GM10266 (cell line): ENCODE measurements at regions not wholly inside any gene's neighbourhood (a gene's known extent, or its start where the extent isn't known, plus 50 kb on each side); places are given as distances from the start of the nearest gene placed in this dataset.

Experiments used
- DNase-seq: peaks from one replicate; pipeline ENCODE4 v3.0.0; 2012; ENCODE audit errors: extremely low spot score
- TF ChIP-seq, protein P1 (sequence below): IDR thresholded peaks from 2 replicates; pipeline ENCODE4 v1.5.1; 2012; ENCODE audit warnings: mild to moderate bottlenecking, low read depth; ENCODE audit not compliant: control insufficient read depth, insufficient read depth; ENCODE audit errors: missing control alignments

DNA sequence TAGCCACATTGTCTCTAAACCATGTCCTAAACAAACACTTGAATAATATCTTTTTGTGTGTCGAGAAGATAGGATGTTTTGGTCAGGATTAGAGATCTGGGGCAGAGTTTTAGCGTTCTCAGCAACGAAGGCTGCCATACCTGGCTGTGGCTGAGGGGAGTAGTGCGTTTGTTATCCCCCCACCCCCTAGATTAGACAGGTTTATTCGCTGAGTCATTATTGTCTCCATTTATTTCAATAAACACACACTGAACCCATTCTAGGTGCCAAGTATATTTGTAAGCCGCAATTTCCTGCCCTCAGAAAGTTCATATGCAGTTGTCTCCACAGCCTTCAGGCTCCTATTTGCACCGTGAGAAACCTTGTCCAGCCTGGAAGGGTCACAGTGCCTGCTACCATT is 1684.8 kb upstream of the TENM3 start:
- DNase-seq, result no peak
- TF ChIP-seq, protein P1, sequence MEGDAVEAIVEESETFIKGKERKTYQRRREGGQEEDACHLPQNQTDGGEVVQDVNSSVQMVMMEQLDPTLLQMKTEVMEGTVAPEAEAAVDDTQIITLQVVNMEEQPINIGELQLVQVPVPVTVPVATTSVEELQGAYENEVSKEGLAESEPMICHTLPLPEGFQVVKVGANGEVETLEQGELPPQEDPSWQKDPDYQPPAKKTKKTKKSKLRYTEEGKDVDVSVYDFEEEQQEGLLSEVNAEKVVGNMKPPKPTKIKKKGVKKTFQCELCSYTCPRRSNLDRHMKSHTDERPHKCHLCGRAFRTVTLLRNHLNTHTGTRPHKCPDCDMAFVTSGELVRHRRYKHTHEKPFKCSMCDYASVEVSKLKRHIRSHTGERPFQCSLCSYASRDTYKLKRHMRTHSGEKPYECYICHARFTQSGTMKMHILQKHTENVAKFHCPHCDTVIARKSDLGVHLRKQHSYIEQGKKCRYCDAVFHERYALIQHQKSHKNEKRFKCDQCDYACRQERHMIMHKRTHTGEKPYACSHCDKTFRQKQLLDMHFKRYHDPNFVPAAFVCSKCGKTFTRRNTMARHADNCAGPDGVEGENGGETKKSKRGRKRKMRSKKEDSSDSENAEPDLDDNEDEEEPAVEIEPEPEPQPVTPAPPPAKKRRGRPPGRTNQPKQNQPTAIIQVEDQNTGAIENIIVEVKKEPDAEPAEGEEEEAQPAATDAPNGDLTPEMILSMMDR, result no peak

DNA sequence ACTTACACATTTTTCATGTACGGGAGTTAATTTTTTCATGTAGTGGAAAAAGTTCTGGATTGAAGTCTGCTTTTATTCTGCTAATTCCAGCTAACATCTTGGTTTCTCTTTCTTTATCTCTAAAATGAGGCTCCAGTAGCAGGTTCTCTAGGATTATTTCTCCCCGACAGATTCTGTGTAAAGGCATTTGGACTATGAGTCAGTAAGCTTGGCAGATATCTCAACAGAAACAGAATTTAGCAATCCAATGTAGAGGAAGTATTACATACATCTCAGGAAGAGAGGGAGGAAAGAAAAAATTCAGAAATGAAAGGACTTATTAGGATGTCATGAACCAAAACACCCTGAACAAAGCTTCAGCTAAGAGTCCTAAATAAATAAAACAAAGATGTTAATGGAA is 1682.3 kb upstream of the TENM3 start:
- no peak for DNase-seq
- TF ChIP-seq, protein P1, result no peak

DNA sequence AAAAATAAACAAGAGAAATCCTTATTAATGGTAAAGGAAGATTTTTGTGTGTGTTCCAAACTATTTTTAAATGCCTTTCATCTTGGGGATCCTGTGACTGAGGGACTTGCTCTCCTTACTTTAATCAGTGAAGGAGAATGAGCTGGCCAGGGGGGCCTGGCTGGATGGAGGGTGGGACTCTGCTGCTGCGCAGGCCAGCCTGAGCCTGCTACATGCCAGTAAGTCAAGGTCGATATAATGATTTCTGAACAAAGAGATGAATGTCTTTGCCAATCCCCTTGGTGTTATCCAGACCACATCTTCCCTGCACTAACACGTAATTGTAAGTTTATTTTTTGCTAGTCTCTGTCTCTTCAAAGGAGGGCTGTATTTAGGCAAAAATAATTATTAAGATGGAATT is 1679.2 kb upstream of the TENM3 start:
- TF ChIP-seq, protein P1, result no peak
- DNase-seq, result no peak

DNA sequence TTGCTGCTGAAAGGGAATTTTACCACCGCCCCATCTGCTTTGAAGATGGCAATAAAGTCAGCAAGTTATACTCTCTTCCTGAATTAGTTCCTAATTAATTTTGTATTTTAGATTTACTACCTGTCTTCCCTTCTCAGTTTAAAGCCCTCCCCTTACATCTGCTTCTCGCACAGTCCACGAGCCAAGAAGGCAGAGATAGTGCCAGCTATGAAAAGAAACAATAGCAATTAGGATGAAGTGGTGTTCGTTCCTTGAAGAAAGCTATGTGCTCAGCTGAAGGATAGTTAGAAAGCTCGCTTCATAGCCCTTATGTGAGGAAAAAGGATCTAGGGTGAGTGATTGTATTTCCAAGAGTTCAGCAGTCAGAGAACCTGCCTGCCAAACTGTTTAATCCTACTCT is 1678.8 kb upstream of the TENM3 start:
- TF ChIP-seq, protein P1, result no peak

DNA sequence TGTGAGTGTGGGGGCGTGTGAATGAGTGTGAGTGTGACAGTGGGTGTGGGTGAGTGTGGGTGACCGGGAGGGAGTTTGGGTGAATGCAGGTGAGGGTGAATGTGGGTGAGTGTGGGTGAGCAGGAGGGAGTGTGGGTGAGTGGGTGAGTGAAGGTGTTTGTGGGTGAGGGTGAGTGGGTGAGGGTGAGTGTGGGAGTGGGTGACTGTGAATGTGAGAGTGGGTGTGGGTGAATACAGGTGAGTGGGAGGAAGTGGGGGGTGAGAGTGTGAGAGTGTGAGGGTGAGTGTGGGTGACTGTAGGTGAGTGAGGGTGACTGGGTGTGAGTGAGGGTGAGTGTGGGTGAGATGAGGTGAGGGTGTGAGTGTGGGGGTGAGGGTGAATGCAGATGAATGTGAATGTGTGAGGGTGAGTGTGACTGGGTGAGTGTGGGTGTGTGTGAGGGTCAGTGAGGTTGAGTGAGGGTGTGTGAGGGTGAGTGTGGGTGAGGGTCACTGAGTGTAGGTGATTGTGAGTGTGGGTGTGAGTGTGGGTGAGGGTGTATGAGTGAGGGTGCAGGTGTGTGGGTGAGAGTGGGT is 1677.3 kb upstream of the TENM3 start:
- TF ChIP-seq, protein P1, result no peak
- DNase-seq, result no peak

More for the DNA sequence above, 1678.8 kb upstream of the TENM3 start:
- DNase-seq, result no peak

DNA sequence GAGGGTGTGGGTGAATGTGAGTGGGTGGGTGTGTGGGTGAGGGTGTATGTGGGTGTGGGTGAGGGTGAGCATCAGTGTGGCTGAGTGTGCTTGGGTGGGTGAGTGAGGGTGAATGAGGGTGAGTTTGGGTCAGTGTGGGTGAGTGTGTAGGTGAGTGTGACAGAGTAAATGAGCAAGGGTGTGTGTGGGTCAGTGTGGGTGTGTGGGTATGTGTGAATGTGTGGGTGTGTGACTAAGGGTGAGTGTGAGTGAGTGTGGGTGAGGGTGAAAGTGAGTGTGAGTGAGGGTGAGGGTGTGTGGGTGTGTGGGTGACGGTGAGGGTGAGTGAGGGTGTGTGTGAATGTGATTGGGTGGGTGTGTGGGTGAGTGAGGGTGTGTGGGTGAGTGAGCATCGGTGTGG is 1676.7 kb upstream of the TENM3 start:
- no peak for DNase-seq
- TF ChIP-seq, protein P1, result no peak

DNA sequence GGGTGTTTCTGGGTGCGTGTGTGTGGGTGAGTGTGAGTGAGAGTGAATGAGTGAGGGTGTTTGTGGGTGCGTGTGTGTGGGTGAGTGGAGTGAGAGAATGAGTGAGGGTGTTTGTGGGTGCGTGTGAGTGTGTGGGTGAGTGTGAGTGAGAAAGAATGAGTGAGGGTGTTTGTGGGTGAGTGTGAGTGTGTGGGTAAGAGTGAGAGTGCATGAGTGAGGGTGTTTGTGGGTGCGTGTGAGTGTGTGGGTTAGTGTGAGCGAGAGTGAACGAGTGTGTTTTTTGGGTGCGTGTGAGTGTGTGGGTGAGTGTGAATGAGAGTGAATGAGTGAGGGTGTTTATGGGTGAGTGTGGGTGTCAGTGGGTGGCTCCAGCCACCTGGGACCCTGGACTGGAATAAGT is 1676.1 kb upstream of the TENM3 start:
- no peak for DNase-seq

More for the DNA sequence above, 1676.1 kb upstream of the TENM3 start:
- TF ChIP-seq, protein P1, result no peak
